ENCODE measurements at regions not wholly inside any gene's neighbourhood (a gene's known extent, or its start where the extent isn't known, plus 50 kb on each side); places are given as distances from the start of the nearest gene placed in this dataset.

GRCh38 chr9:89841456-89841855, 236.6 kb downstream of the GADD45G start:
- Histone ChIP-seq H3K27ac (no peak overlapping the region), H3K4me3 (no peak overlapping the region), H3K36me3 (no peaks in the 10 kb centered on the region), H3K9me3 (ENCODE audit: low read depth) (no peaks in the 10 kb centered on the region), H3K4me1 (ENCODE audit: low read depth) (peaks cover 11% of the 10 kb centered on the region), H3K27me3 (no peaks in the 10 kb centered on the region)
- DNase-seq (ENCODE audit: low read depth in 1 of 2, low spot score in 1 of 2): no peak
- TF ChIP-seq, protein P1, sequence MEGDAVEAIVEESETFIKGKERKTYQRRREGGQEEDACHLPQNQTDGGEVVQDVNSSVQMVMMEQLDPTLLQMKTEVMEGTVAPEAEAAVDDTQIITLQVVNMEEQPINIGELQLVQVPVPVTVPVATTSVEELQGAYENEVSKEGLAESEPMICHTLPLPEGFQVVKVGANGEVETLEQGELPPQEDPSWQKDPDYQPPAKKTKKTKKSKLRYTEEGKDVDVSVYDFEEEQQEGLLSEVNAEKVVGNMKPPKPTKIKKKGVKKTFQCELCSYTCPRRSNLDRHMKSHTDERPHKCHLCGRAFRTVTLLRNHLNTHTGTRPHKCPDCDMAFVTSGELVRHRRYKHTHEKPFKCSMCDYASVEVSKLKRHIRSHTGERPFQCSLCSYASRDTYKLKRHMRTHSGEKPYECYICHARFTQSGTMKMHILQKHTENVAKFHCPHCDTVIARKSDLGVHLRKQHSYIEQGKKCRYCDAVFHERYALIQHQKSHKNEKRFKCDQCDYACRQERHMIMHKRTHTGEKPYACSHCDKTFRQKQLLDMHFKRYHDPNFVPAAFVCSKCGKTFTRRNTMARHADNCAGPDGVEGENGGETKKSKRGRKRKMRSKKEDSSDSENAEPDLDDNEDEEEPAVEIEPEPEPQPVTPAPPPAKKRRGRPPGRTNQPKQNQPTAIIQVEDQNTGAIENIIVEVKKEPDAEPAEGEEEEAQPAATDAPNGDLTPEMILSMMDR (IDR thresholded peaks at IDR 0.05; ENCODE audit: low read depth, low read length): no peak

DNA sequence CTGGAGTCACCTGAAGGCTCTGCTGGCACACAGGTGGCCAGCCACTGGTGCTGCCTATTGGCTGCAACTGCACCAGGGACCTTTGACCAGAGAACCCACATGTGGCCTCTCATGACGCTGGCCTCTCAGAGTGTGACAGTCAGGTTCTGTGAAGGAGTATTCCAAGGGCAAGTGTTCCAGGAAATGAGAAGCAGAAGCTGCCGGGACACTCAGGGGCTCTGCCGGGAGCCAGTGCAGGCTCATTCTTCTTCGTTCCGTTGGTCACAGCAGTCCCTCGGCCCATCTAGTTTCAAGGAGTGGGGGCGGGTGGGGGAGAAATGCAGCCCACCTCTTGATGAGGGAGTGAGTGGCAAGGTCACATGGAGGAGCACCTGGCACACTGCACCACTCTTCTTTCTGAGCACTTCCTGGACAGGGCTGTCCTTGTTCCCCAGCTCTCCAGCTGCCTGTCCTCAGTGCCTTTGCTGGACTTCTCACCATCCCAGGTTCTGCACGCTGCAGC, 237.5 kb downstream of the GADD45G start:
- DNase-seq (ENCODE audit: low read depth in 1 of 2, low spot score in 1 of 2): no peak
- no peaks in the 10 kb centered on the region for H3K36me3 ChIP-seq
- TF ChIP-seq, protein P1 (IDR thresholded peaks at IDR 0.05; ENCODE audit: low read depth, low read length): no peak
- H3K9me3 ChIP-seq (ENCODE audit: low read depth): no peaks in the 10 kb centered on the region
- H3K27ac ChIP-seq: no peak overlapping the region
- H3K4me3 ChIP-seq: no peak overlapping the region
- H3K4me1 ChIP-seq (ENCODE audit: low read depth): peaks cover 11% of the 10 kb centered on the region
- H3K27me3 ChIP-seq: no peaks in the 10 kb centered on the region

- H3K27me3 ChIP-seq: no peaks in the 10 kb centered on the region
- H3K27ac ChIP-seq: no peak overlapping the region
- DNase-seq (ENCODE audit: low read depth in 1 of 2, low spot score in 1 of 2): no peak
- no peaks in the 10 kb centered on the region for H3K36me3 ChIP-seq
- H3K4me1 ChIP-seq (ENCODE audit: low read depth): peaks cover 11% of the 10 kb centered on the region
- TF ChIP-seq, protein P1 (IDR thresholded peaks at IDR 0.05; ENCODE audit: low read depth, low read length): no peak
- no peak overlapping the region for H3K4me3 ChIP-seq
- H3K9me3 ChIP-seq (ENCODE audit: low read depth): no peaks in the 10 kb centered on the region
Observed at GRCh38 chr9:89843074-89843473, 238.3 kb downstream of the GADD45G start.

- TF ChIP-seq, protein P1 (IDR thresholded peaks at IDR 0.05; ENCODE audit: low read depth, low read length): no peak
- H3K36me3 ChIP-seq: no peaks in the 10 kb centered on the region
- peaks cover 11% of the 10 kb centered on the region for H3K4me1 ChIP-seq (ENCODE audit: low read depth)
- no peaks in the 10 kb centered on the region for H3K9me3 ChIP-seq (ENCODE audit: low read depth)
- no peak overlapping the region for H3K4me3 ChIP-seq
- no peaks in the 10 kb centered on the region for H3K27me3 ChIP-seq
- no peak overlapping the region for H3K27ac ChIP-seq
- no peak for DNase-seq (ENCODE audit: low read depth in 1 of 2, low spot score in 1 of 2)
Observed at GRCh38 chr9:89843591-89843990, 238.8 kb downstream of the GADD45G start.

- H3K4me1 ChIP-seq (ENCODE audit: low read depth): peaks cover 8% of the 10 kb centered on the region
- no peaks in the 10 kb centered on the region for H3K9me3 ChIP-seq (ENCODE audit: low read depth)
- no peak for DNase-seq (ENCODE audit: low read depth in 1 of 2, low spot score in 1 of 2)
- H3K4me3 ChIP-seq: no peak overlapping the region
- TF ChIP-seq, protein P1 (IDR thresholded peaks at IDR 0.05; ENCODE audit: low read depth, low read length): no peak
- H3K27me3 ChIP-seq: no peaks in the 10 kb centered on the region
- H3K27ac ChIP-seq: no peak overlapping the region
- no peaks in the 10 kb centered on the region for H3K36me3 ChIP-seq
Observed at GRCh38 chr9:89844075-89844474, 239.3 kb downstream of the GADD45G start.

DNA sequence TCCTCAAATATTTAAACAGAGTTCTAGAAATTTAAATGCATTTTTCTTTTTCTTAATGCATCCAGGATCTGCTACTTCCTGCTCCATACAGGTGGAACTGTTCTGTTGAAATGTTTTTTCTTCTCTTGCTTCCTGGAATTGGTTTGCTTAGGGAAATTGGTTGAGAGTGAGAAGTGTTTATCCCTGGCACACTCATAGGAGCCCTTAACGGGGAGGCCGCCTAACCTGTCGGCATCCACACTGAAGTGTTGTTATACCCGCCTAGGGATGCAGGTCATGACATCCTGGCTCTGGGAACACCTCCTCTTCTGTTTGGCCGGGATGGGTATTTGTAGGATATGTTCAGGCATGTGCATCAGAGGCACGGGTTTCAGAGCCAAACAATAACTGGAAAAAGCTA, 239.7 kb downstream of the GADD45G start:
- H3K36me3 ChIP-seq: no peaks in the 10 kb centered on the region
- H3K27ac ChIP-seq: no peak overlapping the region
- no peaks in the 10 kb centered on the region for H3K27me3 ChIP-seq
- no peak overlapping the region for H3K4me3 ChIP-seq
- TF ChIP-seq, protein P1 (IDR thresholded peaks at IDR 0.05; ENCODE audit: low read depth, low read length): no peak
- H3K4me1 ChIP-seq (ENCODE audit: low read depth): peaks cover 3% of the 10 kb centered on the region
- no peak for DNase-seq (ENCODE audit: low read depth in 1 of 2, low spot score in 1 of 2)
- no peaks in the 10 kb centered on the region for H3K9me3 ChIP-seq (ENCODE audit: low read depth)

Data from cardiac muscle cell (in vitro differentiated cells and primary cell).